MG63 (cell line): ENCODE measurements at regions not wholly inside any gene's neighbourhood (a gene's known extent, or its start where the extent isn't known, plus 50 kb on each side); places are given as distances from the start of the nearest gene placed in this dataset.
A peak's percentile ranks its signal among the peaks of the same experiment; 100 is the strongest.

Source experiments
- DNase-seq: peaks from one replicate; pipeline ENCODE4 v3.0.0-alpha.2; 2020
- H3K27me3 ChIP-seq: fragments of 250-450 bp; sonication (Bioruptor Pico); 2 replicates; pipeline ENCODE4 v1.5.1; 2020; ENCODE audit warnings: mild to moderate bottlenecking, moderate library complexity
- H3K36me3 ChIP-seq: fragments of 250-450 bp; sonication (Bioruptor Pico); 2 replicates; pipeline ENCODE4 v1.5.1; 2020; ENCODE audit warnings: mild to moderate bottlenecking, moderate library complexity
- H3K4me3 ChIP-seq: fragments of 250-450 bp; sonication (Bioruptor Pico); 2 replicates; pipeline ENCODE4 v1.5.1; 2020; ENCODE audit warnings: mild to moderate bottlenecking, moderate library complexity
- H3K9me3 ChIP-seq: fragments of 250-450 bp; sonication (Bioruptor Pico); 2 replicates; pipeline ENCODE4 v1.5.1; 2020; ENCODE audit warnings: mild to moderate bottlenecking, moderate library complexity

DNA sequence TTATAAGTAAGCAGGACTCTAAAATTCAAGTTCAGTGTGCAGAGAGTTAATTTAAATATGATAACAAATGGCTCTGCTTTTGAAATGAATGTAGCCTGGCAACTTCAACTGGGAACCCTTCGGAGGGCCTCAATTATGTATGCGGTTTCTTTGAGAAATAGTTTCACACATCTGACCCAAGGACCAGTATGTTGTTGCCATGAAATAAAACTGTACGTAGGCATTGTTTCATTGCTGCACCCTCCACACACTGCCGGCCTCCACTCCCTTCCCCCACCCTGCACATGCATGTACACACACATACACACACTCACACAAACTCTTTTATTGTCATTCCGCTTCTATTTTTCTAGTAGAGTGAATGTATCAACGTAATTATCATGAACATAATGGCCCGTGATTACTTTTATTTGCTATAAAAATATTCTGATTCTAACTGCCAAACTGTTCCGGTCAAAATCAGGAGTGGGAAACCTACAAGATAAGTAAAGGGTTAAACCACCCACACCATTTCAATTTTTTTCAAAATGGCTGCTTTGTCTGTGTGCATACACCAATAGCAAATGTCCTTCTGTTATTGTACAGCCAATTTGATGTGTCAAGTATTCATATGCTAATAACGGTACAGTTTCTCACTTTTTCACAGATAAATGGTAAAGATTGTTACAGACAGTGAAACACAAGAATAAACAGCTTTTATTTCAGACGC, 215.5 kb upstream of the TMEM161B start:
- Histone ChIP-seq H3K9me3 (no peaks in the 10 kb centered on the region), H3K36me3 (no peaks in the 10 kb centered on the region), H3K4me3 (no peak overlapping the region), H3K27me3 (no peaks in the 10 kb centered on the region)
- no peak for DNase-seq

DNA sequence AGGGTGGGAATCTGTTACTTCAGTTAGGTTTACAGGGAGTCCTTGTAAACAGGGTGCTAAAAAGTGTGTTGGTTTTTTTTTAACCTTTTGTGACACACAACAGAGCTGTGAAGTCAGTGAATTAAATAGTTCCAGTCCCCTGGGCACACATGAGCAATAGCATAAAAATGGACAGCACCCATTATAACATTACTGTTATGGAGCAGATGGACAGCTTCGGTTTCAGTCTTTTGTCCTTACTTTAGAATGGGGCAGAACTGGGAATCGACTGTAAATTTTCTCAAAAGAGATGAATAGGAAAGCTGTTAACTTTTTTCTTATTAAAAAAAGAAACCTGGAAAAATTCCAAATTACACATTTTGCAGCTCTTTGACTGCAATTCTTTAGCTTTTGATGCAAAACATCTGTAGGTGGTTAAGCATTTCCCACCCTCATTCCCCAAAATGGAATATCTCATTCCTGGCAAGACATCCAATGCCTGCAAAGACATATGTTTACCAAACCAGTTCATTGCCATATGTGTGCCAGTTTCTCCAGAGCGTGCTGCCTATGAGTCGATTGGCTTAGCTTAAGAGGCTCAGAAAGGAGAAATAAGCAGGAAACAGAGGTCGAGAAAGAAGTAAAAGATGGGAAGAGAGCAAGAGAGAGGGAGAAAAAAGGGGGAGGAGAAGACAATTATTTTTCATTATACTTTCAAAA, 212.3 kb upstream of the TMEM161B start:
- Histone ChIP-seq H3K9me3 (no peaks in the 10 kb centered on the region), H3K36me3 (no peaks in the 10 kb centered on the region), H3K4me3 (peak overlapping the region; percentile 10), H3K27me3 (no peaks in the 10 kb centered on the region)
- DNase-seq, result peak; percentile 65

DNA sequence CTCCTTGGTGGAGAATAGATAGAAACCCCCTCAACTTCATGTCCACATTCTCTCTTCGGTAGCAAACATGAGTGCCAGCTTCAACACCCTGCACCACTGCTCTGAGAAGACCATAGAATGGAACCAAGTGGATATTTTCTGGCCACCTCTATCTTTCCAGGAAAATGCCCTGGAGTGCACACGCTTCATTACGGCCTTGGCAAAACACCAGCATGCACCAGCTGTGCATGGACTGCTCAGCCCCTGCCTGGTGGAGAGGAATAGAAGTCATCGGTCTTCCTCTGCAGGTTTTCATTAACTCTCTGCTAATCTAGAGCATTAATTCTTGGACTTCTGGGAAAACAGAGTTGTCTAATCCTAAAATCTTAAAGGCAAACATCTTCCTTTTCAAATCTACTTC, 211.6 kb upstream of the TMEM161B start:
- no peaks in the 10 kb centered on the region for H3K36me3 ChIP-seq
- H3K9me3 ChIP-seq, result no peaks in the 10 kb centered on the region
- peak; percentile 46 for DNase-seq
- no peak overlapping the region for H3K4me3 ChIP-seq
- H3K27me3 ChIP-seq, result no peaks in the 10 kb centered on the region

DNA sequence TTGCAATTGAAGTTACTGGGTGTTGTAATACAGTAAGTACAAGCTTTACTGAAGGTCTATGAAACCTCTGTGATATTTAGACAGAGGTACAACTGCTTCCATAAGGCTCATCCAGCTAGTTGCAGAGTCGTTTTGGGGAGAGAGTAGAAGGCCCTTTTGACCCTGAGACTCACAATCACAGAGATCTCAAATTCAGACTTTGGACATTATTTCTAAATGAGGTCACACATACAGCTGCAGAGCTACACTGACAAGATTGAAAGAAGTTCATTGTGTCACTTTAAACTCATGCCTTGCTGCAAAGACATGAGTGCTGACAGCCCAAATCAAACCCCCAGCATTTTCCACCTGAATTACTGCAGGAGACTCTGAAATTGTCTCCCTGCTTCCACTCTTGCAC, 205.9 kb upstream of the TMEM161B start:
- H3K4me3 ChIP-seq, result no peak overlapping the region
- no peaks in the 10 kb centered on the region for H3K36me3 ChIP-seq
- no peaks in the 10 kb centered on the region for H3K9me3 ChIP-seq
- DNase-seq, result no peak
- H3K27me3 ChIP-seq, result no peaks in the 10 kb centered on the region

DNA sequence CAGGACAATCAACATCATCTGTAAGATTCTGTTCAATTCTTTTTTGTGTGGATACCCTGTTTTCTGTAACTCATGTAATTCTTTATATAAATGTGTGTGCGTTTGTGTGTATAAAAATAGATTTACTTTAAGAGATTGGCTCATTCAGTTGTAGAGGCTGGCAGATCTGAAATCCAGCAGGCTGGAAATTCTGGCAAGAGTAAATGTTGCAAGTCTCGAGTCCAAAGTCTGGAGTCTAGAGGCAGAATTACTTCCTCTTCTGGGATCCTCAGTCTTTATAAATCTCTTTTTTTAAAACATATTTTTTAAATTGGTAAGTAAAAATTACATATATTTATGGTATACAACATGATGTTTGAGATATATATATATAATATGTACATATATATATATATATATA, 202.1 kb upstream of the TMEM161B start:
- Histone ChIP-seq H3K36me3 (no peaks in the 10 kb centered on the region), H3K27me3 (no peaks in the 10 kb centered on the region), H3K4me3 (no peak overlapping the region), H3K9me3 (no peaks in the 10 kb centered on the region)
- DNase-seq, result no peak

DNA sequence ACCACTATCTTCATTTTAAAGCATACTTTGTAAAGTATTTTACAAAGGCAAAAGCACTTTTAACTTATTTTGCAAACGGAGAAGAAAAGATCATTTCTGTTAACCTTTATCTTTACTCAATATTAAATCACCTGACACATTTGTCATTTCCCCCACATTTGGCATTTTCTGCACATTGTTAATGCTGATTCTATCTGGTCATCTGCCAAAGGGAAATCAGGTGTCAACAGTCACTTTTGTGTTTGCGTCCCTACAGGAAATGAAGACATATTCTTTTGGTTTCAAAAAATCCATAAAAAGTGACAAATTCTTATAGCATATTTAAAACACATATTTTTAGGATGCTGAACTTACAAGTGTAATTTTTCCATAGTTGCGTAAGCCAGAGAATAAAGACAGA, 191.3 kb upstream of the TMEM161B start:
- no peaks in the 10 kb centered on the region for H3K9me3 ChIP-seq

DNA sequence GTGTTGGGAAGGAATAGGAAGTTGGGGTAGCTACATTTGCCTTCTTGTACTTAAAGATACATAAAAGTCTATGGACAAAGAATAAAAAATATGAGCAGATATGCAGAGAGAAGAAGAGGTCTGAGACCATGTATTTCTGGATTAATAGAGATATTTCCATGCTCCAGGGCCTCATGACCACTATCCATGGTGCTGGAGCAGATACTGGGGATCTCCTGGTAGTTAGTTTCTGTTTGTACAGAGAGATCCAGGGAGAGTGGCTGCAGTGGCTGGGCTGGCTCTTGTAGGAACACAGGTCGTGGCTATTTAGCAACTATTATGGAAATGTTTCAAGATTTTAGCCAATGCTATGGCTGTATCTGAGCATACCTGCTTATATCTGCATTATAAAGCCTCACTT, 184.2 kb upstream of the TMEM161B start:
- DNase-seq, result peak; percentile 4
- no peaks in the 10 kb centered on the region for H3K9me3 ChIP-seq
- no peaks in the 10 kb centered on the region for H3K36me3 ChIP-seq
- no peak overlapping the region for H3K4me3 ChIP-seq
- H3K27me3 ChIP-seq, result no peaks in the 10 kb centered on the region

More for the DNA sequence above, 191.3 kb upstream of the TMEM161B start:
- H3K36me3 ChIP-seq, result no peaks in the 10 kb centered on the region
- no peaks in the 10 kb centered on the region for H3K27me3 ChIP-seq
- DNase-seq, result no peak
- no peak overlapping the region for H3K4me3 ChIP-seq

DNA sequence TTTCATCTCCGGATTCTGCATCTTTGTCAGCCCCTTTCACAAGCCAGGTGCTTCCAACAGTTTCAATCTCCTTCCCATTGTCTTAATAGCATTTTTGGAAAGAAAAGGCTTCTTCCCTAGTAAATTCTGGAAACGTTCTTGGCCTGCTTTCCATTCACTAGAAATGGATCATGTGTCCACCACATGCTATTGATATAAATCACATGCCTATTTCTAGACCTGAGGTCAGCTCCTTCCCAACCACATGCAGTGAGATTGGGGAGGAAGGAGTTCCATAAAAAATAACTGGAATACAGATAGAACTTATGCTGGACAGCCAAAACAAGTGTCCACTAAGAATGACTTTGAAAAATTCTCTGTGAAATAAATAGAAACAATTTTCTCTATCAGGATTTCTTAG, 181.6 kb upstream of the TMEM161B start:
- DNase-seq, result no peak
- Histone ChIP-seq H3K36me3 (no peaks in the 10 kb centered on the region), H3K27me3 (no peaks in the 10 kb centered on the region), H3K4me3 (no peak overlapping the region), H3K9me3 (no peaks in the 10 kb centered on the region)

DNA sequence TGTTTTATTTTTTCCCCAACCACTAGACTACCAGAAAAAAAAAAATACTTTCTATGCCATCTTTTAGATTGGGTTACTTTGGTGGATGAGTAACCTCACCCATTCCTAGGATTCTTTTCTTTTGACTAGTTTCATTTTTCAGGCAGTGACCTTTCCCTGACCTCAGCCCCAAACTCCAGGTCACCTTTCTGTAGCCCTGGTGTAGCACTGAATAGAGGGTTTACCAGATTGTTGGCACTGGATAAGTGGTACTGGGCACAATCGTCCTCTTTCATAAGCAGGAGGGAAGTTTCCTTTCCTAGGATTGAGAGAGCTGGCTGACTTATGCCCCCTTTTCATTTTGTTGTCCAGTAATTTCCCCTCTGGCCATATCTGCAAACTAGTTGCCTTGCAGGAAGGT, 169.4 kb upstream of the TMEM161B start:
- peak; percentile 83 for DNase-seq
- H3K4me3 ChIP-seq, result no peak overlapping the region
- H3K36me3 ChIP-seq, result no peaks in the 10 kb centered on the region; the same call in 1 of the 2 replicates
- peaks cover 8% of the 10 kb centered on the region; the same call in 1 of the 2 replicates for H3K9me3 ChIP-seq
- no peaks in the 10 kb centered on the region for H3K27me3 ChIP-seq

DNA sequence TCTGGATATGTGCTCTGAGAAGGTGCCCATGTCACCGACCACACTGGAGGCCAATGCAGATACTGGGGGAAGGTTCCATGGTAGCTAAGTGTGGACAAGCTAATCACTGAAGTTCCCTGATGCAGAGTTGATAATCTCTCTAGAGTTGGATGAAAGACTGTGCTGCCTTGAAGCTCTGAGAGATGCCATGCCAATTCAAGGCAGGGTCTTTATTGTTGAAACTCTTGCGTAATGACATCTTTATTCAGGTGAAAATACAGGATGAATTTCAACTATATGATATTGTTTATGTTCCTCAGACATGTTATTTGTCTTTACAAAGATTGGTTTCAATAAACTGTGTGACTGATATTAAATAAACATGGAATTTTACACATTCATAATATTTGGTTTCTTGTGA, 167.6 kb upstream of the TMEM161B start:
- peaks cover 8% of the 10 kb centered on the region; the same call in 1 of the 2 replicates for H3K9me3 ChIP-seq
- H3K36me3 ChIP-seq, result no peaks in the 10 kb centered on the region; the same call in 1 of the 2 replicates
- H3K27me3 ChIP-seq, result no peaks in the 10 kb centered on the region
- DNase-seq, result no peak
- no peak overlapping the region for H3K4me3 ChIP-seq

DNA sequence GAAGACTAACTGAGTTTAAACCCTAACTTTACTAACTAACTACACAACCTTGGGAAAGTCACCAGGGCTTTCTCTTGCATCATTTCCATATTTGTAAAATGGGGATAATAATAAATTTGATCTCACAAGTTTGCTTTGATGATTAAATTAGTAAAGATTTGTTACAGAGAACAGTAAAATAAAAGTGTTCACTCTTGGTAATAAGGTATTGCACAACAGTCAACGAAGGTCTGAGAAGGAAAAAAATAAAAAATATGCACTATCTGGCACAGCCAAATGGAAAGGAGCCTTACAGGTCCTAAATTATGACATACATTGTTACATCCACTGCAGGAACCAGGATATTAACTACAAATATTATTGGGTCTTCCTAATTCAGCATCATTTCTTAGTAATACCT, 160.0 kb upstream of the TMEM161B start:
- DNase-seq, result no peak
- Histone ChIP-seq H3K9me3 (no peaks in the 10 kb centered on the region), H3K27me3 (no peaks in the 10 kb centered on the region), H3K36me3 (no peaks in the 10 kb centered on the region), H3K4me3 (no peak overlapping the region)

DNA sequence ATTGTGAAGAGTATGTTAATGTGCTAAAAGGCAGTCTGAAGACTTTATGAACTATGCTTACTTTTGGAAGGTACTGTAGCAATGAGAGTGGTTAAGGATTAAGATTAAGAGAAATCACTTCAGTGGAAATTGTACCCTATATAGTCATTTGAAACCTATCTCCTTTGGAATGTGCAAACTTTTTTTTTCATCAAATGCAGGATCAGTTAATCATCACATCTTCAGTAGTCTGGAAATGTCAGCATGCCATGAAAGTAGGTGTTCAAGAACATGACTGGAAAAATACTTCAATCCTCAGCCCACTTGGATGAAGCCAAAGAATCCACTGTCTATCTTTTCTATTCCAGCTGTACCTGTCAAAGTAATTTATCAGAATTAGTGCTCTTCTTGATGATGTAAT, 157.8 kb upstream of the TMEM161B start:
- H3K4me3 ChIP-seq, result no peak overlapping the region
- no peak for DNase-seq
- no peaks in the 10 kb centered on the region for H3K9me3 ChIP-seq

DNA sequence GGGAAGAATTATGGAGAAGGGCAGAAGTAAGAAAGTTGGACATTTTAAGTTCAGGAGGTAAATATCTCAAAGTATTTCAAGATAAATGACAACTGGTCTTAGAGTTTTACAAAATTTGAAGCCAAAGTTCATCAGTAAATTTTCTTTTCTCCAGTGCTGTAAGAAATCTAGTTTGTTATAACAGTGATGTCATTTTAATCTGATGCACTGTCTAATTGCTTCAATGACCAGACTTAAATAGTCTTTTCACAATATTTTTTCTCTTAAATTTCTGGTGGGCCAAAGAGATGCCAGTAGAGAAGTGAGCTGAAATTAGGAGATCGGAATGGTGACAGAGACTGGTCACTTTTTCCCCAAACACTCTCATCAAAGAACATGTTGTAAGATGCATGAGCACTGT, 156.5 kb upstream of the TMEM161B start:
- no peak for DNase-seq
- Histone ChIP-seq H3K9me3 (no peaks in the 10 kb centered on the region), H3K4me3 (no peak overlapping the region), H3K27me3 (no peaks in the 10 kb centered on the region), H3K36me3 (no peaks in the 10 kb centered on the region)

More for the DNA sequence above, 157.8 kb upstream of the TMEM161B start:
- no peaks in the 10 kb centered on the region for H3K27me3 ChIP-seq
- H3K36me3 ChIP-seq, result no peaks in the 10 kb centered on the region

DNA sequence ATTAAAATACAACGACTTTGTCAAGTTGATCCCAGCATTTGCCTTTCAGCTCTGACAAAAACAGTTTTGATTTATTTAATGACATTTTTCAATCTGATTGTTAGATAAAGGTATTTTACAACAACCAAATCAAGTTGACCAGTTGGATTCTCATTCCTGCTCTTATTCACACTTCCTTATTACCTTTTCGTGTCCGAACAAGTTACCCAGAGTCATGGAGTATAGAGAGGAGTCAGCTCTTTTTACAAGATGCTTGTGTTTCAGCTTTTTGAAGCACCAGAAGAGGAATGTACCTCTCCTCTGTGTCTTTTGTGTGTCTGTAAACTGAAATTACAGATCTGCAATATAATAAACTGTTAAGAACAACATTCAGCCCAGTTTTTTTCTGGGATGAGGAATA, 151.3 kb upstream of the TMEM161B start:
- H3K36me3 ChIP-seq, result no peaks in the 10 kb centered on the region
- no peaks in the 10 kb centered on the region for H3K27me3 ChIP-seq
- no peak overlapping the region for H3K4me3 ChIP-seq
- H3K9me3 ChIP-seq, result no peaks in the 10 kb centered on the region
- no peak for DNase-seq

DNA sequence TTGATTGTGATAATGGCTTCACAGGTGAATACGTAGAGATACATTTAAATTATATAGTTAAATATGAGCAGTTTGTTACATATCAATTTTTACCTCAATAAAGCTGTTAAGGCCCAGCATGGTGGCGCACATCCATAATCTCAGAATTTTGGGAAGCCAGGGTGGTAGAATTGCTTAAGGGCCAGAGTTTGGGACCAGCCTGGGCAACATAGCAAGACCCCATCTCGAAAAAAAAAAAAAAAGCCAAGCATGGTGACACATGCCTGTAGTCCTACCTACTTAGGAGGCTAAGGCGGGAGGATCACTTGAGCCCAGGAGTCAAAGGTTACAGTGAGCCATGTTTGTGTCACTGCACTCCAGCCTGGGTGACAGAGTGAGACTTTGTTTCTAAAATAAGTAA, 138.7 kb upstream of the TMEM161B start:
- Histone ChIP-seq H3K4me3 (no peak overlapping the region), H3K27me3 (no peaks in the 10 kb centered on the region), H3K36me3 (no peaks in the 10 kb centered on the region), H3K9me3 (no peaks in the 10 kb centered on the region)
- no peak for DNase-seq

DNA sequence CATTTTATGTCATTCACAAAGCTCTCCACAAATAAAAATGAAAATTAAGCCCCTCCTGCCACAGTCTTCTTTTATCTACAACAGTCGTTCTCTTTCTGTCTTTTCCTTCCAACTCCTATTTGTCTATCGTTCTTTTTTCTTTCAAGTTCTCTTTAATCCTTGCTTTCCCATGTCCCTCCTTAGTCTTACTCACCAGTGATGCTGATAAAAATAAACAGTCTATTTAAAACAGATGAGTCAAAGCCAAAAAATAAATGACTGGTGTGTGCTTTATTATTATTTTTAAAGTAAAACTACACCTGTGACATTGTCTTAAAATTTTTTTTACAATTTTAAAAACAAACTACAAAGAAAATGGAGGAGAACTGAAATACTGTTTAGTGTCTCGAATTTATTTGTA, 137.1 kb upstream of the TMEM161B start:
- DNase-seq, result no peak
- H3K27me3 ChIP-seq, result no peaks in the 10 kb centered on the region
- H3K4me3 ChIP-seq, result no peak overlapping the region
- H3K9me3 ChIP-seq, result no peaks in the 10 kb centered on the region
- no peaks in the 10 kb centered on the region for H3K36me3 ChIP-seq

DNA sequence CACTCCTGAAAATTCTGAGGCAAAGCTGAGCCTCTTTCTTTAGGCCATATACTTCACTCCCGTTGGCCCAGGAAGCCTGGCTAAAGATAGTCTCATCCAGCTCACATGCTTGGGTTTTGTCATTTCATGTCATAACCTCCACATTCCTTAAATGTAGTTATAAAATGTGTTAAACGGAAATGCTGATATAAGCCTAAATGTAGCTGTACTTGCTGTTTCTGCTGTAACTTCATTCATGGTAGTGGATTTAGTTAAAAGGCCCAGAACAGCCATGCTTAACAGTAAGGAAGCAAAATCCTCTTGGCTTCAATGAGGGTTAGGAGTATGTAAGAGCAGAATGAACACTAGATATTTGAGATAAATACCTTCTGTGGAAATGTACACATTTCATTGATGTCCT, 135.8 kb upstream of the TMEM161B start:
- no peaks in the 10 kb centered on the region for H3K27me3 ChIP-seq
- H3K36me3 ChIP-seq, result no peaks in the 10 kb centered on the region
- no peaks in the 10 kb centered on the region for H3K9me3 ChIP-seq
- DNase-seq, result no peak
- H3K4me3 ChIP-seq, result no peak overlapping the region

DNA sequence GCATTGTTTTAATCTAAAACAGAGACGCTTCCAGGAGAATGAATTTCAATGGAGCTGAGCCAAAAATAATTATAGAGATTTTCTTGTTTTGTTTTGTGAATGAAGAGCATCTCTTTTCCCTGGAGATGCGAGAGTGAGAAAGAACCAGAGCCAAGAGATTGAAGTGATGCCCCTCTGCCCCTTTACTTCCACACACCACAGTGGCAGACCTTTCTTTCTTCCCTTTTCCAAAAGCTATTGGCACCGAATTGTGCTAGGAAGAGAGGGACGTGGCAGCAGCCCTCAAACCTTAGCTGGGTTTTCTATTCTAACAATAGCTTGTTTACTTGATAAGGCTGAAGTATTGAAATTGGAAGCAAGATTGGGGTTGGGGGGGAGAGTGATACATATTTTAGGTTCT, 133.0 kb upstream of the TMEM161B start:
- no peaks in the 10 kb centered on the region for H3K9me3 ChIP-seq
- DNase-seq, result no peak
- no peak overlapping the region for H3K4me3 ChIP-seq
- no peaks in the 10 kb centered on the region for H3K36me3 ChIP-seq
- no peaks in the 10 kb centered on the region for H3K27me3 ChIP-seq
